CD4-positive, alpha-beta T cell (primary cell): ENCODE measurements at regions not wholly inside any gene's neighbourhood (a gene's known extent, or its start where the extent isn't known, plus 50 kb on each side); places are given as distances from the start of the nearest gene placed in this dataset.
"Not testable (repeated sequence)": the region's sequence is repeated elsewhere in the genome, so short reads cannot be mapped to it uniquely, and the experiment has no call there.

ENCODE experiments used
- ATAC-seq: fragments of 200-7000 bp; cut with Tn5 transposase; one replicate; pipeline ENCODE4 v1.10.0; 2022; ENCODE audit warnings: mild to moderate bottlenecking; ENCODE audit not compliant: poor library complexity
- CTCF ChIA-PET: fragments of 350-600 bp; sonication (Branson Sonifier 250); formaldehyde crosslinking; loops from one replicate; lab custom pipeline; 2021; ENCODE audit warnings: antibody characterized with exemption, inconsistent platforms; lab: Charles Lee
- POLR2A ChIA-PET: fragments of 350-600 bp; sonication (Branson Sonifier 250); formaldehyde crosslinking; loops from one replicate; lab custom pipeline; 2021; ENCODE audit warnings: antibody characterized with exemption, inconsistent platforms; lab: Charles Lee
- DNase-seq, 14 experiments: peaks; one replicate each; pipeline ENCODE4 v3.0.0-alpha.2; 2013 to 2020; ENCODE audit warnings: mixed read lengths in 2 of 14
- H3K27ac ChIP-seq, 2 donors: one replicate each; pipeline versions ENCODE4 v1.5.1 to v1.7.0; 2013; ENCODE audit warnings: low read length in 2 of 2, low read depth in 1 of 2, mild to moderate bottlenecking in 1 of 2
- H3K27me3 ChIP-seq, 2 experiments: 1 replicate in 1 of 2; 2 replicates in 1 of 2; pipeline versions ENCODE4 v1.6.1 to v1.7.0; 2013; ENCODE audit warnings: low read length in 2 of 2, control low read depth in 1 of 2, mild to moderate bottlenecking in 1 of 2, moderate library complexity in 1 of 2; ENCODE audit not compliant: insufficient read depth in 2 of 2, control insufficient read depth in 1 of 2
- H3K36me3 ChIP-seq: one replicate; pipeline ENCODE4 v1.6.1; 2013; ENCODE audit warnings: low read length, control low read depth; ENCODE audit not compliant: insufficient read depth
- H3K4me1 ChIP-seq: one replicate; pipeline ENCODE4 v1.6.1; 2013; ENCODE audit warnings: low read length, control low read depth; ENCODE audit not compliant: insufficient read depth
- H3K4me3 ChIP-seq: one replicate; pipeline ENCODE4 v1.5.1; 2013; ENCODE audit warnings: mild to moderate bottlenecking, low read length, moderate library complexity
- H3K9me3 ChIP-seq, 2 experiments: 1 replicate in 1 of 2; 2 replicates in 1 of 2; pipeline versions ENCODE4 v1.6.1 to v1.7.0; 2013; ENCODE audit warnings: low read length in 2 of 2, mild to moderate bottlenecking in 2 of 2, control low read depth in 1 of 2, moderate library complexity in 1 of 2; ENCODE audit not compliant: control insufficient read depth in 1 of 2, insufficient read depth in 1 of 2
- H3K27ac Mint-ChIP-seq: one replicate; pipeline ENCODE4 v1.8.0; 2020; ENCODE audit warnings: mixed read lengths
- H3K27me3 Mint-ChIP-seq: one replicate; pipeline ENCODE4 v1.8.0; 2021; ENCODE audit warnings: mixed read lengths
- H3K36me3 Mint-ChIP-seq: one replicate; pipeline ENCODE4 v1.8.0; 2021; ENCODE audit warnings: low read depth, mixed read lengths
- H3K4me1 Mint-ChIP-seq: one replicate; pipeline ENCODE4 v1.8.0; 2021; ENCODE audit warnings: low read depth, mixed read lengths
- H3K4me3 Mint-ChIP-seq: one replicate; pipeline ENCODE4 v1.8.0; 2020; ENCODE audit warnings: mild to moderate bottlenecking, mixed read lengths
- H3K9me3 Mint-ChIP-seq: one replicate; pipeline ENCODE4 v1.8.0; 2020; ENCODE audit warnings: mixed read lengths
- intact Hi-C, 2 experiments: fragments of 100-400 bp; cut with DNase I in 1 of 2; cut with micrococcal nuclease in 1 of 2; formaldehyde crosslinking; loops; one replicate each; pipeline versions ENCODE4 v1.15.1 to v1.9.0; 2023 to 2025; cut with DNase I, micrococcal nuclease
- TF ChIP-seq, protein P1 (sequence below): fragments of 200-600 bp; IDR thresholded peaks from one replicate; pipeline ENCODE4 v1.8.0; 2022; ENCODE audit warnings: antibody characterized with exemption, mild to moderate bottlenecking

DNA sequence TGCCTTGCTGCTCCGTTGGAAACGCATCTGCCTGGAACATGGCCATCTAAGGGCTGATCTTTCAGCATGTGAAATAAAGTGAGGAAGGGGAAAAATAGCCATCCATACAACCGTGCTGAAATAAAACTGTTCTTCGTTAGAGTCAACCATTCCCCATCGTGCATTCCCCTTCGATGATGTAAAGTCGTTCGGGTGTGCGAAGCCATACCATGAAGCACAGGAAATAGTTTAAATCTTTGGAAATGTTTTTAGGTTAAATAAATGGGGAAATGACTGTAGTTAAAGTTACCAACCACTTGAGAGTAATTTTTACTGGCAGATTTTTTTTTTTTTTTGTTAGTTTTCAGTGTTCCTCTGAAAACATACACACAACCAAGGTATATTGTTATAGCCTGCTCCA, 302.5 kb downstream of the SH3GL2 start:
- ChIA-PET POLR2A (no interaction called here), CTCF (no interaction called here)
- Histone ChIP-seq H3K36me3 (no peaks in the 10 kb centered on the region), H3K27me3 (no peaks in the 10 kb centered on the region), H3K9me3 (peaks cover 0 to 4% of the 10 kb centered on the region in 2 experiments), H3K4me1 (no peaks in the 10 kb centered on the region), H3K4me3 (no peak overlapping the region), H3K27ac (no peak overlapping the region)
- TF ChIP-seq, protein P1, sequence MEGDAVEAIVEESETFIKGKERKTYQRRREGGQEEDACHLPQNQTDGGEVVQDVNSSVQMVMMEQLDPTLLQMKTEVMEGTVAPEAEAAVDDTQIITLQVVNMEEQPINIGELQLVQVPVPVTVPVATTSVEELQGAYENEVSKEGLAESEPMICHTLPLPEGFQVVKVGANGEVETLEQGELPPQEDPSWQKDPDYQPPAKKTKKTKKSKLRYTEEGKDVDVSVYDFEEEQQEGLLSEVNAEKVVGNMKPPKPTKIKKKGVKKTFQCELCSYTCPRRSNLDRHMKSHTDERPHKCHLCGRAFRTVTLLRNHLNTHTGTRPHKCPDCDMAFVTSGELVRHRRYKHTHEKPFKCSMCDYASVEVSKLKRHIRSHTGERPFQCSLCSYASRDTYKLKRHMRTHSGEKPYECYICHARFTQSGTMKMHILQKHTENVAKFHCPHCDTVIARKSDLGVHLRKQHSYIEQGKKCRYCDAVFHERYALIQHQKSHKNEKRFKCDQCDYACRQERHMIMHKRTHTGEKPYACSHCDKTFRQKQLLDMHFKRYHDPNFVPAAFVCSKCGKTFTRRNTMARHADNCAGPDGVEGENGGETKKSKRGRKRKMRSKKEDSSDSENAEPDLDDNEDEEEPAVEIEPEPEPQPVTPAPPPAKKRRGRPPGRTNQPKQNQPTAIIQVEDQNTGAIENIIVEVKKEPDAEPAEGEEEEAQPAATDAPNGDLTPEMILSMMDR: no peak
- ATAC-seq (no peak), DNase-seq (no peak)
- Mint-ChIP-seq H3K9me3 (peaks cover 7% of the 10 kb centered on the region), H3K27me3 (no peaks in the 10 kb centered on the region), H3K4me3 (no peak overlapping the region), H3K27ac (no peak overlapping the region), H3K36me3 (no peaks in the 10 kb centered on the region), H3K4me1 (no peaks in the 10 kb centered on the region)
- intact Hi-C loops: no loop called here

- ChIA-PET POLR2A (no interaction called here), CTCF (no interaction called here)
- Histone ChIP-seq H3K27ac (no peak overlapping the region), H3K9me3 (peaks cover 0 to 8% of the 10 kb centered on the region in 2 experiments), H3K4me1 (no peaks in the 10 kb centered on the region), H3K27me3 (no peaks in the 10 kb centered on the region), H3K4me3 (no peak overlapping the region), H3K36me3 (no peaks in the 10 kb centered on the region)
- Mint-ChIP-seq H3K4me1 (no peaks in the 10 kb centered on the region), H3K27me3 (no peaks in the 10 kb centered on the region), H3K4me3 (no peak overlapping the region), H3K27ac (no peak overlapping the region), H3K9me3 (peaks cover 5% of the 10 kb centered on the region), H3K36me3 (no peaks in the 10 kb centered on the region)
- intact Hi-C loops: no loop called here
- ATAC-seq (no peak), DNase-seq (no peak)
- TF ChIP-seq, protein P1: no peak
These were observed 304.1 kb downstream of the SH3GL2 start for GRCh38 chr9:17882688-17883594.

- H3K27ac Mint-ChIP-seq: no peak overlapping the region
- CTCF ChIA-PET: interaction anchor here (0.7 kb wide), 1 partner anchor 152 kb away, joined by 3 read pairs; no protein-coding TSS in a partner anchor
These were observed 309.2 kb downstream of the SH3GL2 start for GRCh38 chr9:17888066-17888465.

DNA sequence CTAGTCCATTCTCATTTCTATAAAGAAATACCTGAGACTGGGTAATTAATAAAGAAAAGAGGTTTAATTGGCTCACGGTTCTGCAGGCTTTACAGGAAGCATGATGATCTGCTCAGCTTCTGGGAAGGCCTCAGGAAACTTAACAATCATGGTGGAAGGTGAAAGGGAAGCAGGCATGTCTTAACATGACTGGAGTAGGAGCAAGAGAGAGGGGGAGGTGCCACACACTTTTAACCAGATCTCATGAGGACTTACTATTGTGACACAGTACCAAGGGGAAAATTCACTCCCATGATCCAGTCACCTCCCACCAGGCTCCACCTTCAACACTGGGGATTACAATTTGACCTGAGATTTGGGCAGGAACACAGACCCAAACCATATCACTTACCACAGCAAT, 310.1 kb downstream of the SH3GL2 start:
- H3K4me1 Mint-ChIP-seq, intact Hi-C loops, H3K36me3 ChIP-seq, ATAC-seq, H3K4me1 ChIP-seq, H3K36me3 Mint-ChIP-seq, H3K9me3 Mint-ChIP-seq, H3K27me3 ChIP-seq, H3K27ac Mint-ChIP-seq, H3K4me3 ChIP-seq, CTCF ChIA-PET, POLR2A ChIA-PET, H3K9me3 ChIP-seq, H3K27ac ChIP-seq, DNase-seq, H3K27me3 Mint-ChIP-seq, H3K4me3 Mint-ChIP-seq: not testable (repeated sequence)

More at GRCh38 chr9:17888066-17888465, 309.2 kb downstream of the SH3GL2 start:
- H3K4me3 Mint-ChIP-seq: no peak overlapping the region
- DNase-seq: no peak
- intact Hi-C loops: no loop called here
- H3K36me3 Mint-ChIP-seq: no peaks in the 10 kb centered on the region
- Histone ChIP-seq H3K27ac (no peak overlapping the region), H3K4me1 (no peaks in the 10 kb centered on the region), H3K27me3 (no peaks in the 10 kb centered on the region), H3K4me3 (no peak overlapping the region), H3K36me3 (no peaks in the 10 kb centered on the region), H3K9me3 (peaks cover 0 to 8% of the 10 kb centered on the region in 2 experiments)
- no peak for ATAC-seq
- no peaks in the 10 kb centered on the region for H3K4me1 Mint-ChIP-seq
- H3K27me3 Mint-ChIP-seq: no peaks in the 10 kb centered on the region
- no peaks in the 10 kb centered on the region for H3K9me3 Mint-ChIP-seq
- POLR2A ChIA-PET: no interaction called here
- TF ChIP-seq, protein P1: no peak
